GM12878 (cell line): ENCODE measurements at regions not wholly inside any gene's neighbourhood (a gene's known extent, or its start where the extent isn't known, plus 50 kb on each side); places are given as distances from the start of the nearest gene placed in this dataset.

Experiments used
- EP300 ChIP-seq, 2 experiments: fragments of 150-350 bp in 1 of 2; IDR thresholded peaks; 2 replicates each; pipeline ENCODE4 v1.6.1; 2011 to 2012; ENCODE audit warnings: low read depth in 2 of 2, low read length in 2 of 2, borderline replicate concordance in 1 of 2, improper control_type of control experiment in 1 of 2, inconsistent platforms in 1 of 2; ENCODE audit not compliant: control insufficient read depth in 1 of 2
- FOS ChIP-seq: IDR thresholded peaks from 3 replicates; pipeline ENCODE4 v1.6.1; 2011; ENCODE audit warnings: borderline replicate concordance; ENCODE audit not compliant: insufficient read length; ENCODE audit errors: extremely low read depth
- HCFC1 ChIP-seq: fragments of 150-350 bp; IDR thresholded peaks from 2 replicates; pipeline ENCODE4 v1.6.1; 2014; ENCODE audit warnings: low read length
- POLR2AphosphoS2 ChIP-seq: IDR thresholded peaks from 2 replicates; pipeline ENCODE4 v1.6.1; 2011; ENCODE audit warnings: low read depth, mild to moderate bottlenecking, low read length, improper control_type of control experiment, moderate library complexity
- STAT1 ChIP-seq: fragments of 450-650 bp; conservative IDR thresholded peaks from 2 replicates; pipeline ENCODE4 v1.6.1; 2014; ENCODE audit warnings: antibody characterized with exemption, mild to moderate bottlenecking
- TF ChIP-seq, protein P1 (sequence below): fragments of 450-650 bp; IDR thresholded peaks from 2 replicates; pipeline ENCODE4 v1.6.1; 2016; ENCODE audit warnings: mild to moderate bottlenecking
- TF ChIP-seq, protein P2 (sequence below): IDR thresholded peaks from 2 replicates; pipeline ENCODE4 v1.6.1; 2012; ENCODE audit warnings: mild to moderate bottlenecking, low read depth, low read length
- TF ChIP-seq, protein P3 (sequence below): IDR thresholded peaks from 2 replicates; pipeline ENCODE4 v1.6.1; 2011; ENCODE audit warnings: low read depth, low read length, improper control_type of control experiment, borderline replicate concordance

DNA sequence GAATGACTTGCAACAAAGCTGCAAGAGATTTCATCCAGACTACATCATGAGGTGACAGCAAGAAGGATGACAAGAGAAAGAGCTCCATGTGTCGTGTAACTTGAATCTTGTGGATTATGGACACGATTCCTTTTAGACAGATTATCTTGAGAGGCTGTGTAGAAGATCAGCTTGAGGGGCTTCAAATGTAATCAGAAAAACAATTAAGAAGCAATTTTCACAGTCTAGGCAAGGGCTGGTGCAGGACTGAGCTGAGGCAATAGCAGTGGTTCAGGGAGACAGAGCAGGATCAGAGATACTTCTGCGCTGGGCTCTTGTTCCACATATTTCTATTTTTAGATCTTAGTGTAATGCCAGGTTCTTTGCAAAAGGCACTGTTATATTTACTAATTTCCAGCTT is 253.0 kb upstream of the COBL start (continued):
- TF ChIP-seq EP300 (IDR thresholded peaks at IDR 0.05; ENCODE audit: borderline replicate concordance in 1 of 2, control insufficient read depth in 1 of 2, low read depth in 2 of 2, low read length in 2 of 2) (no peak), STAT1 (no peak), HCFC1 (no peak), FOS (no peak), POLR2AphosphoS2 (no peak)
- TF ChIP-seq, protein P1, sequence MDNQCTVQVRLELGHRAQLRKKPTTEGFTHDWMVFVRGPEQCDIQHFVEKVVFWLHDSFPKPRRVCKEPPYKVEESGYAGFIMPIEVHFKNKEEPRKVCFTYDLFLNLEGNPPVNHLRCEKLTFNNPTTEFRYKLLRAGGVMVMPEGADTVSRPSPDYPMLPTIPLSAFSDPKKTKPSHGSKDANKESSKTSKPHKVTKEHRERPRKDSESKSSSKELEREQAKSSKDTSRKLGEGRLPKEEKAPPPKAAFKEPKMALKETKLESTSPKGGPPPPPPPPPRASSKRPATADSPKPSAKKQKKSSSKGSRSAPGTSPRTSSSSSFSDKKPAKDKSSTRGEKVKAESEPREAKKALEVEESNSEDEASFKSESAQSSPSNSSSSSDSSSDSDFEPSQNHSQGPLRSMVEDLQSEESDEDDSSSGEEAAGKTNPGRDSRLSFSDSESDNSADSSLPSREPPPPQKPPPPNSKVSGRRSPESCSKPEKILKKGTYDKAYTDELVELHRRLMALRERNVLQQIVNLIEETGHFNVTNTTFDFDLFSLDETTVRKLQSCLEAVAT, result no peak
- TF ChIP-seq, protein P2, sequence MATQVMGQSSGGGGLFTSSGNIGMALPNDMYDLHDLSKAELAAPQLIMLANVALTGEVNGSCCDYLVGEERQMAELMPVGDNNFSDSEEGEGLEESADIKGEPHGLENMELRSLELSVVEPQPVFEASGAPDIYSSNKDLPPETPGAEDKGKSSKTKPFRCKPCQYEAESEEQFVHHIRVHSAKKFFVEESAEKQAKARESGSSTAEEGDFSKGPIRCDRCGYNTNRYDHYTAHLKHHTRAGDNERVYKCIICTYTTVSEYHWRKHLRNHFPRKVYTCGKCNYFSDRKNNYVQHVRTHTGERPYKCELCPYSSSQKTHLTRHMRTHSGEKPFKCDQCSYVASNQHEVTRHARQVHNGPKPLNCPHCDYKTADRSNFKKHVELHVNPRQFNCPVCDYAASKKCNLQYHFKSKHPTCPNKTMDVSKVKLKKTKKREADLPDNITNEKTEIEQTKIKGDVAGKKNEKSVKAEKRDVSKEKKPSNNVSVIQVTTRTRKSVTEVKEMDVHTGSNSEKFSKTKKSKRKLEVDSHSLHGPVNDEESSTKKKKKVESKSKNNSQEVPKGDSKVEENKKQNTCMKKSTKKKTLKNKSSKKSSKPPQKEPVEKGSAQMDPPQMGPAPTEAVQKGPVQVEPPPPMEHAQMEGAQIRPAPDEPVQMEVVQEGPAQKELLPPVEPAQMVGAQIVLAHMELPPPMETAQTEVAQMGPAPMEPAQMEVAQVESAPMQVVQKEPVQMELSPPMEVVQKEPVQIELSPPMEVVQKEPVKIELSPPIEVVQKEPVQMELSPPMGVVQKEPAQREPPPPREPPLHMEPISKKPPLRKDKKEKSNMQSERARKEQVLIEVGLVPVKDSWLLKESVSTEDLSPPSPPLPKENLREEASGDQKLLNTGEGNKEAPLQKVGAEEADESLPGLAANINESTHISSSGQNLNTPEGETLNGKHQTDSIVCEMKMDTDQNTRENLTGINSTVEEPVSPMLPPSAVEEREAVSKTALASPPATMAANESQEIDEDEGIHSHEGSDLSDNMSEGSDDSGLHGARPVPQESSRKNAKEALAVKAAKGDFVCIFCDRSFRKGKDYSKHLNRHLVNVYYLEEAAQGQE, result no peak
- TF ChIP-seq, protein P3, sequence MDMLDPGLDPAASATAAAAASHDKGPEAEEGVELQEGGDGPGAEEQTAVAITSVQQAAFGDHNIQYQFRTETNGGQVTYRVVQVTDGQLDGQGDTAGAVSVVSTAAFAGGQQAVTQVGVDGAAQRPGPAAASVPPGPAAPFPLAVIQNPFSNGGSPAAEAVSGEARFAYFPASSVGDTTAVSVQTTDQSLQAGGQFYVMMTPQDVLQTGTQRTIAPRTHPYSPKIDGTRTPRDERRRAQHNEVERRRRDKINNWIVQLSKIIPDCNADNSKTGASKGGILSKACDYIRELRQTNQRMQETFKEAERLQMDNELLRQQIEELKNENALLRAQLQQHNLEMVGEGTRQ, result no peak
